ENCODE measurements at regions not wholly inside any gene's neighbourhood (a gene's known extent, or its start where the extent isn't known, plus 50 kb on each side); places are given as distances from the start of the nearest gene placed in this dataset.

- Histone ChIP-seq H3K27ac (no peak overlapping the region), H3K9me3 (no peaks in the 10 kb centered on the region), H3K27me3 (peaks cover 0 to 4% of the 10 kb centered on the region in 2 donors), H3K4me1 (no peaks in the 10 kb centered on the region), H3K4me3 (no peak overlapping the region), H3K36me3 (no peaks in the 10 kb centered on the region)
- intact Hi-C loops (cut with DNase I; ENCODE audit: low total_unique reads): no loop called here
- DNase-seq (ENCODE audit: low spot score in 2 of 2): no peak
- TF ChIP-seq CTCF (IDR thresholded peaks at IDR 0.05) (no peak), POLR2AphosphoS5 (IDR thresholded peaks at IDR 0.05) (no peak), POLR2A (IDR thresholded peaks at IDR 0.05) (no peak)
Observed at GRCh38 chr20:40782043-40782368, 93.0 kb upstream of the MAFB start.

- no peak for DNase-seq (ENCODE audit: low spot score in 2 of 2)
- no peak for TF ChIP-seq CTCF (IDR thresholded peaks at IDR 0.05)
- TF ChIP-seq POLR2AphosphoS5 (IDR thresholded peaks at IDR 0.05): no peak
- TF ChIP-seq POLR2A (IDR thresholded peaks at IDR 0.05): no peak
- peaks cover 0 to 4% of the 10 kb centered on the region in 2 donors for H3K27me3 ChIP-seq
- no peak overlapping the region for H3K4me3 ChIP-seq
- H3K27ac ChIP-seq: no peak overlapping the region
- no peaks in the 10 kb centered on the region for H3K36me3 ChIP-seq
- intact Hi-C loops (cut with DNase I; ENCODE audit: low total_unique reads): no loop called here
- no peaks in the 10 kb centered on the region for H3K4me1 ChIP-seq
- no peaks in the 10 kb centered on the region for H3K9me3 ChIP-seq
Observed at GRCh38 chr20:40785346-40785745, 96.3 kb upstream of the MAFB start.

- H3K4me3 ChIP-seq: no peak overlapping the region
- no peak for TF ChIP-seq POLR2A (IDR thresholded peaks at IDR 0.05)
- TF ChIP-seq CTCF (IDR thresholded peaks at IDR 0.05): no peak
- no peak for TF ChIP-seq POLR2AphosphoS5 (IDR thresholded peaks at IDR 0.05)
- no peak overlapping the region for H3K27ac ChIP-seq
- no peaks in the 10 kb centered on the region for H3K4me1 ChIP-seq
- DNase-seq (ENCODE audit: low spot score in 2 of 2): no peak
- intact Hi-C loops (cut with DNase I; ENCODE audit: low total_unique reads): no loop called here
- H3K36me3 ChIP-seq: no peaks in the 10 kb centered on the region
- no peaks in the 10 kb centered on the region for H3K9me3 ChIP-seq
- peaks cover 0 to 4% of the 10 kb centered on the region in 2 donors for H3K27me3 ChIP-seq
Observed at GRCh38 chr20:40786336-40786735, 97.3 kb upstream of the MAFB start.

- Histone ChIP-seq H3K9me3 (no peaks in the 10 kb centered on the region), H3K4me1 (no peaks in the 10 kb centered on the region), H3K27ac (no peak overlapping the region), H3K4me3 (no peak overlapping the region), H3K27me3 (peaks cover 0 to 4% of the 10 kb centered on the region in 2 donors), H3K36me3 (no peaks in the 10 kb centered on the region)
- no peak for DNase-seq (ENCODE audit: low spot score in 2 of 2)
- intact Hi-C loops (cut with DNase I; ENCODE audit: low total_unique reads): no loop called here
- TF ChIP-seq POLR2AphosphoS5 (IDR thresholded peaks at IDR 0.05) (no peak), POLR2A (IDR thresholded peaks at IDR 0.05) (no peak), CTCF (IDR thresholded peaks at IDR 0.05) (no peak)
Observed at GRCh38 chr20:40787941-40788340, 98.9 kb upstream of the MAFB start.

GRCh38 chr20:40797425-40797824 is 108.4 kb upstream of the MAFB start:
- TF ChIP-seq POLR2A (IDR thresholded peaks at IDR 0.05) (no peak), POLR2AphosphoS5 (IDR thresholded peaks at IDR 0.05) (no peak), CTCF (IDR thresholded peaks at IDR 0.05) (peak in 1 of 3 donors; percentile 23)
- Histone ChIP-seq H3K4me1 (no peaks in the 10 kb centered on the region), H3K27me3 (no peaks in the 10 kb centered on the region), H3K4me3 (no peak overlapping the region), H3K36me3 (no peaks in the 10 kb centered on the region), H3K27ac (no peak overlapping the region), H3K9me3 (no peaks in the 10 kb centered on the region)
- no peak for DNase-seq (ENCODE audit: low spot score in 2 of 2)
- intact Hi-C loops (cut with DNase I; ENCODE audit: low total_unique reads): no loop called here

Data from breast epithelium (tissue), 4 donors.